HEK293 (cell line): ENCODE measurements at regions not wholly inside any gene's neighbourhood (a gene's known extent, or its start where the extent isn't known, plus 50 kb on each side); places are given as distances from the start of the nearest gene placed in this dataset.
A peak's percentile ranks its signal among the peaks of the same experiment; 100 is the strongest.

Source experiments
- CTCF ChIA-PET: fragments of 350-600 bp; formaldehyde crosslinking; extraction: SDS; loops from one replicate; lab custom pipeline; 2021; ENCODE audit warnings: antibody characterized with exemption; lab: Yijun Ruan, JAX
- POLR2A ChIA-PET: fragments of 300-600 bp; formaldehyde crosslinking; extraction: SDS; loops from one replicate; lab custom pipeline; 2020; ENCODE audit warnings: antibody characterized with exemption, inconsistent platforms; lab: Yijun Ruan, JAX
- H3K27ac ChIP-seq: fragments of 200-500 bp; sonication (Bioruptor generic); 2 replicates; pipeline ENCODE4 v1.5.1; 2014; ENCODE audit warnings: low read depth, low read length, control low read depth, inconsistent platforms; ENCODE audit errors: extremely low read depth
- H3K36me3 ChIP-seq, 2 experiments: fragments of 200-500 bp in 1 of 2; sonication (Bioruptor generic) in 1 of 2; 1 replicate in 1 of 2; 2 replicates in 1 of 2; pipeline ENCODE4 v1.5.1; 2014 to 2017; ENCODE audit warnings: inconsistent platforms in 2 of 2, low read length in 2 of 2; ENCODE audit not compliant: control insufficient read depth in 2 of 2, insufficient read depth in 1 of 2
- H3K4me1 ChIP-seq: fragments of 200-500 bp; sonication (Bioruptor generic); 2 replicates; pipeline ENCODE4 v1.5.1; 2014; ENCODE audit warnings: mild to moderate bottlenecking, low read length, inconsistent platforms; ENCODE audit not compliant: control insufficient read depth, insufficient read depth
- H3K4me3 ChIP-seq: 2 replicates; pipeline ENCODE4 v1.5.1; 2011; ENCODE audit warnings: low read depth, mild to moderate bottlenecking, control low read depth, low read length, moderate library complexity
- H3K9me3 ChIP-seq: fragments of 200-500 bp; sonication (Bioruptor generic); 2 replicates; pipeline ENCODE4 v1.5.1; 2014; ENCODE audit warnings: low read depth, low read length, inconsistent platforms; ENCODE audit not compliant: control insufficient read depth, insufficient read depth
- IKZF3 ChIP-seq: fragments of 450-650 bp; IDR thresholded peaks from 2 replicates; pipeline ENCODE4 v1.5.0; 2018; ENCODE audit warnings: missing biosample characterization, mild to moderate bottlenecking, missing genetic modification characterization, moderate library complexity
- OVOL3 ChIP-seq: fragments of 450-650 bp; formaldehyde crosslinking; IDR thresholded peaks from 2 replicates; pipeline ENCODE4 v1.5.1; 2016; ENCODE audit warnings: missing biosample characterization, missing genetic modification characterization
- SP7 ChIP-seq: fragments of 450-650 bp; formaldehyde crosslinking; IDR thresholded peaks from 2 replicates; pipeline ENCODE4 v1.5.1; 2016; ENCODE audit warnings: missing biosample characterization, missing genetic modification characterization
- TCF7L2 ChIP-seq: IDR thresholded peaks from 2 replicates; pipeline ENCODE4 v1.6.1; 2011; ENCODE audit warnings: low read depth, mild to moderate bottlenecking, inconsistent platforms, low read length, moderate library complexity, borderline replicate concordance
- ZBTB1 ChIP-seq: fragments of 450-650 bp; formaldehyde crosslinking; IDR thresholded peaks from 2 replicates; pipeline ENCODE4 v1.5.1; 2016; ENCODE audit warnings: missing biosample characterization, missing genetic modification characterization
- ZFP69B ChIP-seq: fragments of 450-650 bp; formaldehyde crosslinking; IDR thresholded peaks from 2 replicates; pipeline ENCODE4 v1.5.1; 2016; ENCODE audit warnings: missing biosample characterization, missing genetic modification characterization
- ZNF132 ChIP-seq: fragments of 450-650 bp; formaldehyde crosslinking; IDR thresholded peaks from 2 replicates; pipeline ENCODE4 v1.5.1; 2017; ENCODE audit warnings: missing biosample characterization, missing genetic modification characterization, borderline replicate concordance
- ZNF140 ChIP-seq: fragments of 450-650 bp; formaldehyde crosslinking; IDR thresholded peaks from 2 replicates; pipeline ENCODE4 v1.5.1; 2016; ENCODE audit warnings: missing biosample characterization, missing genetic modification characterization
- ZNF2 ChIP-seq: fragments of 450-650 bp; formaldehyde crosslinking; IDR thresholded peaks from 2 replicates; pipeline ENCODE4 v1.5.1; 2016; ENCODE audit warnings: missing biosample characterization, missing genetic modification characterization
- ZNF311 ChIP-seq: fragments of 450-650 bp; formaldehyde crosslinking; IDR thresholded peaks from 2 replicates; pipeline ENCODE4 v1.5.1; 2017; ENCODE audit warnings: missing biosample characterization, missing genetic modification characterization, borderline replicate concordance
- ZNF324 ChIP-seq: fragments of 450-650 bp; formaldehyde crosslinking; IDR thresholded peaks from 2 replicates; pipeline ENCODE4 v1.5.1; 2016; ENCODE audit warnings: missing biosample characterization, missing genetic modification characterization
- ZNF416 ChIP-seq: fragments of 450-650 bp; formaldehyde crosslinking; IDR thresholded peaks from 2 replicates; pipeline ENCODE4 v1.5.1; 2016; ENCODE audit warnings: missing biosample characterization, missing genetic modification characterization
- ZNF529 ChIP-seq: fragments of 450-650 bp; formaldehyde crosslinking; IDR thresholded peaks from 2 replicates; pipeline ENCODE4 v1.5.1; 2017; ENCODE audit warnings: missing genetic modification characterization, missing biosample characterization; ENCODE audit not compliant: insufficient replicate concordance
- ZNF747 ChIP-seq: fragments of 450-650 bp; formaldehyde crosslinking; IDR thresholded peaks from 2 replicates; pipeline ENCODE4 v1.5.1; 2016; ENCODE audit warnings: missing biosample characterization, missing genetic modification characterization
- ZSCAN23 ChIP-seq: fragments of 450-650 bp; formaldehyde crosslinking; IDR thresholded peaks from 2 replicates; pipeline ENCODE4 v1.5.1; 2016; ENCODE audit warnings: missing biosample characterization, missing genetic modification characterization
- TF ChIP-seq, protein P1 (sequence below): fragments of 450-650 bp; formaldehyde crosslinking; IDR thresholded peaks from 2 replicates; pipeline ENCODE4 v1.5.1; 2016; ENCODE audit warnings: missing biosample characterization, missing genetic modification characterization
- TF ChIP-seq, protein P2 (sequence below): fragments of 450-650 bp; formaldehyde crosslinking; IDR thresholded peaks from 2 replicates; pipeline ENCODE4 v1.5.1; 2016; ENCODE audit warnings: missing biosample characterization, missing genetic modification characterization
- TF ChIP-seq, protein P3 (sequence below): fragments of 450-650 bp; formaldehyde crosslinking; IDR thresholded peaks from 2 replicates; pipeline ENCODE4 v1.5.1; 2017; ENCODE audit warnings: missing biosample characterization, mild to moderate bottlenecking, missing genetic modification characterization, moderate library complexity
- TF ChIP-seq, protein P4 (sequence below): fragments of 450-650 bp; formaldehyde crosslinking; IDR thresholded peaks from 2 replicates; pipeline ENCODE4 v1.5.1; 2016; ENCODE audit warnings: missing biosample characterization, missing genetic modification characterization

DNA sequence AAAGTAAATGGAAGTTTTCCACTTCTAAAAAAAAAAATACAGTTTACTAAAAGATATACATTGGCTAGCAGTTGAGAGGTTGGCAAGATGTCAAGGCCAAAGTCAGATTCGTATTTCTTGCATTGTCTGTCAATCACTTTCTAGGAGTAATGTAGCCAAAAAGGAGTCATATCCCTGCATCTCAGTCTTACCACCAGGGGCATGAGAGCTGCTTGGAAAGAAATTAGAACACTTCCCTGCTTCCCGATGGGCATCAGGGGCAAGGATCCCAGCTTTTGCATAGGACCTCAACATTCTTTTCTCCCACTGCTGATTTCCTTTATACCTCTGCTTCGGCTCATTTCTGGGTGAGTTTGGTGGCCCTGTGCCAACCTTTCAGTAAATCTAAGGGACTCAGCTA, 581.0 kb upstream of the MAP3K7 start:
- Histone ChIP-seq H3K9me3 (no peaks in the 10 kb centered on the region), H3K4me3 (no peak overlapping the region), H3K4me1 (no peaks in the 10 kb centered on the region), H3K27ac (no peak overlapping the region), H3K36me3 (no peaks in the 10 kb centered on the region)
- ChIA-PET CTCF (interaction anchor here (0.6 to 1.2 kb wide), 3 partner anchors 9 to 303 kb away, joined by 3 to 5 read pairs (median 4); no protein-coding TSS in a partner anchor), POLR2A (no interaction called here)
- TF ChIP-seq, protein P1, sequence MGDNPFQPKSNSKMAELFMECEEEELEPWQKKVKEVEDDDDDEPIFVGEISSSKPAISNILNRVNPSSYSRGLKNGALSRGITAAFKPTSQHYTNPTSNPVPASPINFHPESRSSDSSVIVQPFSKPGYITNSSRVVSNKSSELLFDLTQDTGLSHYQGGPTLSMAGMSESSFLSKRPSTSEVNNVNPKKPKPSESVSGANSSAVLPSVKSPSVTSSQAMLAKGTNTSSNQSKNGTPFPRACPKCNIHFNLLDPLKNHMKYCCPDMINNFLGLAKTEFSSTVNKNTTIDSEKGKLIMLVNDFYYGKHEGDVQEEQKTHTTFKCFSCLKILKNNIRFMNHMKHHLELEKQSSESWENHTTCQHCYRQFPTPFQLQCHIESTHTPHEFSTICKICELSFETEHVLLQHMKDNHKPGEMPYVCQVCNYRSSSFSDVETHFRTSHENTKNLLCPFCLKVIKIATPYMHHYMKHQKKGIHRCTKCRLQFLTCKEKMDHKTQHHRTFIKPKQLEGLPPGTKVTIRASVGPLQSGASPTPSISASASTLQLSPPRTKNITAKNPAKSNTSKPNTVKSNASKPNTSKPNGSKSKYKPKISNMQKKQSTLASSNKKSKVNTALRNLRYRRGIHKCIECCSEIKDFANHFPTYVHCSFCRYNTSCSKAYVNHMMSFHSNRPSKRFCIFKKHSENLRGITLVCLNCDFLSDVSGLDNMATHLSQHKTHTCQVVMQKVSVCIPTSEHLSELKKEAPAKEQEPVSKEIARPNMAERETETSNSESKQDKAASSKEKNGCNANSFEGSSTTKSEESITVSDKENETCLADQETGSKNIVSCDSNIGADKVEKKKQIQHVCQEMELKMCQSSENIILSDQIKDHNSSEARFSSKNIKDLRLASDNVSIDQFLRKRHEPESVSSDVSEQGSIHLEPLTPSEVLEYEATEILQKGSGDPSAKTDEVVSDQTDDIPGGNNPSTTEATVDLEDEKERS (tag by site-specific recombination): no peak
- TF ChIP-seq SP7 (tag by site-specific recombination) (no peak), ZBTB1 (tag by site-specific recombination) (no peak), ZNF132 (no peak)
- TF ChIP-seq, protein P2, sequence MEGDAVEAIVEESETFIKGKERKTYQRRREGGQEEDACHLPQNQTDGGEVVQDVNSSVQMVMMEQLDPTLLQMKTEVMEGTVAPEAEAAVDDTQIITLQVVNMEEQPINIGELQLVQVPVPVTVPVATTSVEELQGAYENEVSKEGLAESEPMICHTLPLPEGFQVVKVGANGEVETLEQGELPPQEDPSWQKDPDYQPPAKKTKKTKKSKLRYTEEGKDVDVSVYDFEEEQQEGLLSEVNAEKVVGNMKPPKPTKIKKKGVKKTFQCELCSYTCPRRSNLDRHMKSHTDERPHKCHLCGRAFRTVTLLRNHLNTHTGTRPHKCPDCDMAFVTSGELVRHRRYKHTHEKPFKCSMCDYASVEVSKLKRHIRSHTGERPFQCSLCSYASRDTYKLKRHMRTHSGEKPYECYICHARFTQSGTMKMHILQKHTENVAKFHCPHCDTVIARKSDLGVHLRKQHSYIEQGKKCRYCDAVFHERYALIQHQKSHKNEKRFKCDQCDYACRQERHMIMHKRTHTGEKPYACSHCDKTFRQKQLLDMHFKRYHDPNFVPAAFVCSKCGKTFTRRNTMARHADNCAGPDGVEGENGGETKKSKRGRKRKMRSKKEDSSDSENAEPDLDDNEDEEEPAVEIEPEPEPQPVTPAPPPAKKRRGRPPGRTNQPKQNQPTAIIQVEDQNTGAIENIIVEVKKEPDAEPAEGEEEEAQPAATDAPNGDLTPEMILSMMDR (tag by site-specific recombination): 0 out of 2 replicates have a peak, but pooled peaks have one; percentile 18
- TF ChIP-seq, all 188 proteins: peak for 1

DNA sequence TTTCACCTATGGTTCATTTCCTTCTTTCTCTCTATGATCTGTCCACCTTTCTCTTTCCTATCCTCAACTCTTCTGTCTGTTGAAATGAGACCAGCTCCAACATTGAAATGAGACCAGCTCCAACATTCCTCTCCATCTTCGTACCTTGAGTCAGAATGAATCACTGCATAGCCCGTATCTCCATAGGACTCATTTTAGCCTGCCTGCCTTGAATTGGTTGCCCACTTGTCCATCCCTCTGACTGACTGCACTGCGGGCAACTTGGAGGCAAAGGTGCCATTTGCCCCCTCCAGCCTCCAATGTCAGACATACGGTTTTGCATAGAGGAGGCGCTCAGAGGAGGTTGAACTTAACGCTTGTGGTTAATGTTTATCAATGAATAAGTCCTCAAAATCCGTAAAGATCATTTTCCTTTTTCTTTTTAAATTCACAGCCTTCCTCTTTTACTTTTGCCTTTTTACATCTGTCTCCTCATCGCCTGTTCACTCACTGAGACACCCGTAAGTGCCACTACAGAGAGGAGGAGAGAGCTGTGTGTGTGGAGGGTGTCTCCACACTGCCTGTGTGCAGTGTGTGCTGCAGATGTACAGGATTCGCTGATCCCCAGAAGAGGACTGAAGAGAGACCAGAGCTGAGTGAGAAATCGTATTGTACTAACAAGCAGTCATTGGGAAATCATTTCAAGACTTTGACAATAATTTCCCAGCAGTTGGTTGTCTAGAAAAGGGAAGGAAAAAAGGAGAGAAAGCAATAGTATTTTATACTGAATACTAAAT, 579.6 kb upstream of the MAP3K7 start:
- Histone ChIP-seq H3K4me3 (no peak overlapping the region), H3K9me3 (no peaks in the 10 kb centered on the region), H3K27ac (no peak overlapping the region), H3K36me3 (no peaks in the 10 kb centered on the region), H3K4me1 (no peaks in the 10 kb centered on the region)
- TF ChIP-seq ZNF311 (tag by site-specific recombination) (no peak), ZNF324 (tag by site-specific recombination) (no peak), ZFP69B (tag by site-specific recombination) (no peak), OVOL3 (tag by site-specific recombination) (no peak), ZNF140 (tag by site-specific recombination) (no peak), ZNF529 (tag by site-specific recombination) (no peak), TCF7L2 (no peak), IKZF3 (tag by site-specific recombination) (no peak), ZNF2 (tag by site-specific recombination) (no peak), ZNF747 (tag by site-specific recombination) (no peak), ZNF416 (no peak), ZSCAN23 (no peak)
- TF ChIP-seq, protein P3, sequence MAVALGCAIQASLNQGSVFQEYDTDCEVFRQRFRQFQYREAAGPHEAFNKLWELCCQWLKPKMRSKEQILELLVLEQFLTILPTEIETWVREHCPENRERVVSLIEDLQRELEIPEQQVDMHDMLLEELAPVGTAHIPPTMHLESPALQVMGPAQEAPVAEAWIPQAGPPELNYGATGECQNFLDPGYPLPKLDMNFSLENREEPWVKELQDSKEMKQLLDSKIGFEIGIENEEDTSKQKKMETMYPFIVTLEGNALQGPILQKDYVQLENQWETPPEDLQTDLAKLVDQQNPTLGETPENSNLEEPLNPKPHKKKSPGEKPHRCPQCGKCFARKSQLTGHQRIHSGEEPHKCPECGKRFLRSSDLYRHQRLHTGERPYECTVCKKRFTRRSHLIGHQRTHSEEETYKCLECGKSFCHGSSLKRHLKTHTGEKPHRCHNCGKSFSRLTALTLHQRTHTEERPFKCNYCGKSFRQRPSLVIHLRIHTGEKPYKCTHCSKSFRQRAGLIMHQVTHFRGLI (tag by site-specific recombination): no peak
- TF ChIP-seq, protein P4, sequence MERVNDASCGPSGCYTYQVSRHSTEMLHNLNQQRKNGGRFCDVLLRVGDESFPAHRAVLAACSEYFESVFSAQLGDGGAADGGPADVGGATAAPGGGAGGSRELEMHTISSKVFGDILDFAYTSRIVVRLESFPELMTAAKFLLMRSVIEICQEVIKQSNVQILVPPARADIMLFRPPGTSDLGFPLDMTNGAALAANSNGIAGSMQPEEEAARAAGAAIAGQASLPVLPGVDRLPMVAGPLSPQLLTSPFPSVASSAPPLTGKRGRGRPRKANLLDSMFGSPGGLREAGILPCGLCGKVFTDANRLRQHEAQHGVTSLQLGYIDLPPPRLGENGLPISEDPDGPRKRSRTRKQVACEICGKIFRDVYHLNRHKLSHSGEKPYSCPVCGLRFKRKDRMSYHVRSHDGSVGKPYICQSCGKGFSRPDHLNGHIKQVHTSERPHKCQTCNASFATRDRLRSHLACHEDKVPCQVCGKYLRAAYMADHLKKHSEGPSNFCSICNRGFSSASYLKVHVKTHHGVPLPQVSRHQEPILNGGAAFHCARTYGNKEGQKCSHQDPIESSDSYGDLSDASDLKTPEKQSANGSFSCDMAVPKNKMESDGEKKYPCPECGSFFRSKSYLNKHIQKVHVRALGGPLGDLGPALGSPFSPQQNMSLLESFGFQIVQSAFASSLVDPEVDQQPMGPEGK (tag by site-specific recombination): no peak
- POLR2A ChIA-PET: no interaction called here
- CTCF ChIA-PET: interaction anchor here (0.6 to 0.9 kb wide), 3 partner anchors 9 to 85 kb away, joined by 3 to 8 read pairs (median 3); no protein-coding TSS in a partner anchor
